Neural cell (in vitro differentiated cells): ENCODE measurements at regions not wholly inside any gene's neighbourhood (a gene's known extent, or its start where the extent isn't known, plus 50 kb on each side); places are given as distances from the start of the nearest gene placed in this dataset.

Source experiments
- H2AFZ ChIP-seq: fragments of 200-600, 300-800 bp; sonication (generic), shearing (Covaris generic); 2 replicates; pipeline ENCODE4 v1.6.0; 2014; ENCODE audit warnings: low read depth, mild to moderate bottlenecking, antibody characterized with exemption, low read length, moderate library complexity
- H3F3A ChIP-seq: fragments of 200-600 bp; shearing (Covaris generic); 2 replicates; pipeline ENCODE4 v1.6.1; 2016; ENCODE audit warnings: mild to moderate bottlenecking, moderate library complexity, mixed read lengths, antibody characterized with exemption, low read length; ENCODE audit not compliant: insufficient read depth, poor library complexity, severe bottlenecking
- H3K27ac ChIP-seq: fragments of 200-600, 300-800 bp; sonication (generic), shearing (Covaris generic); 2 replicates; pipeline ENCODE4 v1.5.1; 2014; ENCODE audit warnings: mild to moderate bottlenecking, low read length, moderate library complexity
- H3K27me3 ChIP-seq: fragments of 300-800, 200-600 bp; sonication (generic), shearing (Covaris generic); 2 replicates; pipeline ENCODE4 v1.6.0; 2014; ENCODE audit warnings: mild to moderate bottlenecking, low read depth, low read length, moderate library complexity; ENCODE audit not compliant: insufficient read depth
- H3K36me3 ChIP-seq: fragments of 300-800, 200-600 bp; sonication (generic), shearing (Covaris generic); 2 replicates; pipeline ENCODE4 v1.5.1; 2014; ENCODE audit warnings: mild to moderate bottlenecking, antibody characterized with exemption, low read length, moderate library complexity; ENCODE audit not compliant: insufficient read depth
- H3K4me2 ChIP-seq: fragments of 300-800, 200-600 bp; sonication (generic), shearing (Covaris generic); 2 replicates; pipeline ENCODE4 v1.6.0; 2014; ENCODE audit warnings: mild to moderate bottlenecking, low read length
- H3K4me3 ChIP-seq: fragments of 300-800, 200-600 bp; sonication (generic), shearing (Covaris generic); 2 replicates; pipeline ENCODE4 v1.5.1; 2014; ENCODE audit warnings: mild to moderate bottlenecking, low read length, moderate library complexity
- H3K79me2 ChIP-seq: fragments of 200-600 bp; shearing (Covaris generic); replicated peaks from 2 replicates; pipeline ENCODE4 v1.6.0; 2014; ENCODE audit warnings: mild to moderate bottlenecking, low read length, moderate library complexity; ENCODE audit not compliant: insufficient read depth
- H3K9ac ChIP-seq: fragments of 300-800, 200-600 bp; sonication (generic), shearing (Covaris generic); 2 replicates; pipeline ENCODE4 v1.6.1; 2016; ENCODE audit warnings: mild to moderate bottlenecking, low read length, mixed read lengths
- H3K9me2 ChIP-seq: fragments of 200-600 bp; shearing (Covaris generic); 2 replicates; pipeline ENCODE4 v1.6.1; 2016; ENCODE audit warnings: mild to moderate bottlenecking, low read length, mixed read lengths; ENCODE audit not compliant: insufficient read depth
- H3K9me3 ChIP-seq: fragments of 200-600, 300-800 bp; sonication (generic), shearing (Covaris generic); 2 replicates; pipeline ENCODE4 v1.6.1; 2016; ENCODE audit warnings: mild to moderate bottlenecking, mixed run types, low read length, moderate library complexity, mixed read lengths
- H4K20me1 ChIP-seq: fragments of 200-600 bp; shearing (Covaris generic); 2 replicates; pipeline ENCODE4 v1.6.1; 2016; ENCODE audit warnings: mild to moderate bottlenecking, mixed run types; ENCODE audit not compliant: insufficient read depth
- EP300 ChIP-seq: fragments of 450-650 bp; conservative IDR thresholded peaks from 2 replicates; pipeline ENCODE4 v1.6.1; 2014; ENCODE audit warnings: antibody characterized with exemption, mild to moderate bottlenecking, moderate library complexity; ENCODE audit not compliant: poor library complexity, severe bottlenecking
- EZH2 ChIP-seq: fragments of 200-600, 300-800 bp; shearing (Covaris generic), sonication (generic); IDR thresholded peaks from 2 replicates; pipeline ENCODE4 v1.6.1; 2014; ENCODE audit warnings: antibody characterized with exemption, low read length, borderline replicate concordance, mild to moderate bottlenecking; ENCODE audit not compliant: insufficient read depth, poor library complexity, severe bottlenecking
- MXI1 ChIP-seq: fragments of 450-650 bp; conservative IDR thresholded peaks from 2 replicates; pipeline ENCODE4 v1.6.1; 2014; ENCODE audit warnings: antibody characterized with exemption, mild to moderate bottlenecking; ENCODE audit not compliant: poor library complexity, severe bottlenecking
- POLR2AphosphoS5 ChIP-seq: IDR thresholded peaks from 2 replicates; pipeline ENCODE4 v1.6.1; 2012
- RAD21 ChIP-seq: fragments of 450-650 bp; conservative IDR thresholded peaks from 2 replicates; pipeline ENCODE4 v1.6.1; 2014; ENCODE audit warnings: antibody characterized with exemption, mild to moderate bottlenecking, moderate library complexity
- SMC3 ChIP-seq: fragments of 450-650 bp; conservative IDR thresholded peaks from 2 replicates; pipeline ENCODE4 v1.6.1; 2014; ENCODE audit warnings: antibody characterized with exemption, mild to moderate bottlenecking, moderate library complexity; ENCODE audit not compliant: poor library complexity
- TAF1 ChIP-seq: IDR thresholded peaks from 2 replicates; pipeline ENCODE4 v1.6.1; 2012; ENCODE audit warnings: low read depth
- TF ChIP-seq, protein P1 (sequence below): fragments of 450-650 bp; IDR thresholded peaks from 2 replicates; pipeline ENCODE4 v1.5.1; 2014; ENCODE audit warnings: antibody characterized with exemption, mild to moderate bottlenecking, moderate library complexity; ENCODE audit not compliant: poor library complexity, severe bottlenecking
- TF ChIP-seq, protein P2 (sequence below): IDR thresholded peaks from 2 replicates; pipeline ENCODE4 v1.6.1; 2012; ENCODE audit warnings: borderline replicate concordance

DNA sequence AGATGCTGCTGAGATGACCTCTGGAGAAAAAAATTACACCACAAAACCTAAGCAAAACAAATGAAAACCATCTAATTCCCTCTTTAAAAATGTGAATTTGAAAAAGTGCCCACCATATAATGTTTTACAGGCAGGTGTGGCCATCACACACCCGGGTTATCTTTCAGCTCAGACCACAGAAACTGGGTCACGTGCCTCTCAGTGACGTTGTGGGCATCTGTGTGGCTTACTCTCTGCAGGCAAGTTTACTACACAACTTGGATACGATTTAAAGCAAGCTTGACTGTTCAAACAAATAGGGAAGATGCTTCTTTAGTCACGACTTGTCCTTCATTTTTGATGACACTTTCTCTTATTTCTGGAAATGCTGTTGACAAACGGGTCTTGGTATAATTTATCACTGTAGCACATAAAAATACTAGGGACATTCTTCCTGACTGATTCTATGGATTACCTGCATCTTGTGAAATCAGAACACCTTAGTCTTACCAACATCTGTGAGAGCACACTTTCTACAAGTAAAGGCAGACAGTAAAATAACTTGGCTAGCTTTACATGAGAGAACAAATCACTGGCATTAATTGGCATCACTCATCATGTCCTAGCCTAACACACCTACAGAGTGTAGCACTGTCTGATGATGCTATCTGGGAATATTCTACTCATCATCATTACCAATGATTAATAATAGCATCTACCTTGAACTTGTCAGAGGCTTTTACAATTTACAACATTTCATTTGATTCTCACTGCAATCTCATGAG, 89.3 kb upstream of the EDEM3 start:
- H2AFZ ChIP-seq, result no peak overlapping the region
- H3K9ac ChIP-seq, result no peak overlapping the region
- H3F3A ChIP-seq, result no peaks in the 10 kb centered on the region
- H3K9me2 ChIP-seq, result no peaks in the 10 kb centered on the region
- no peak overlapping the region for H3K4me2 ChIP-seq
- TF ChIP-seq, protein P1, sequence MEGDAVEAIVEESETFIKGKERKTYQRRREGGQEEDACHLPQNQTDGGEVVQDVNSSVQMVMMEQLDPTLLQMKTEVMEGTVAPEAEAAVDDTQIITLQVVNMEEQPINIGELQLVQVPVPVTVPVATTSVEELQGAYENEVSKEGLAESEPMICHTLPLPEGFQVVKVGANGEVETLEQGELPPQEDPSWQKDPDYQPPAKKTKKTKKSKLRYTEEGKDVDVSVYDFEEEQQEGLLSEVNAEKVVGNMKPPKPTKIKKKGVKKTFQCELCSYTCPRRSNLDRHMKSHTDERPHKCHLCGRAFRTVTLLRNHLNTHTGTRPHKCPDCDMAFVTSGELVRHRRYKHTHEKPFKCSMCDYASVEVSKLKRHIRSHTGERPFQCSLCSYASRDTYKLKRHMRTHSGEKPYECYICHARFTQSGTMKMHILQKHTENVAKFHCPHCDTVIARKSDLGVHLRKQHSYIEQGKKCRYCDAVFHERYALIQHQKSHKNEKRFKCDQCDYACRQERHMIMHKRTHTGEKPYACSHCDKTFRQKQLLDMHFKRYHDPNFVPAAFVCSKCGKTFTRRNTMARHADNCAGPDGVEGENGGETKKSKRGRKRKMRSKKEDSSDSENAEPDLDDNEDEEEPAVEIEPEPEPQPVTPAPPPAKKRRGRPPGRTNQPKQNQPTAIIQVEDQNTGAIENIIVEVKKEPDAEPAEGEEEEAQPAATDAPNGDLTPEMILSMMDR, result no peak
- peak; percentile 21 for TF ChIP-seq POLR2AphosphoS5
- no peaks in the 10 kb centered on the region for H3K9me3 ChIP-seq
- no peak overlapping the region for H3K27ac ChIP-seq
- H3K79me2 ChIP-seq, result no peaks in the 10 kb centered on the region
- H3K27me3 ChIP-seq, result no peaks in the 10 kb centered on the region
- no peaks in the 10 kb centered on the region for H4K20me1 ChIP-seq
- no peaks in the 10 kb centered on the region for H3K36me3 ChIP-seq
- H3K4me3 ChIP-seq, result no peak overlapping the region

DNA sequence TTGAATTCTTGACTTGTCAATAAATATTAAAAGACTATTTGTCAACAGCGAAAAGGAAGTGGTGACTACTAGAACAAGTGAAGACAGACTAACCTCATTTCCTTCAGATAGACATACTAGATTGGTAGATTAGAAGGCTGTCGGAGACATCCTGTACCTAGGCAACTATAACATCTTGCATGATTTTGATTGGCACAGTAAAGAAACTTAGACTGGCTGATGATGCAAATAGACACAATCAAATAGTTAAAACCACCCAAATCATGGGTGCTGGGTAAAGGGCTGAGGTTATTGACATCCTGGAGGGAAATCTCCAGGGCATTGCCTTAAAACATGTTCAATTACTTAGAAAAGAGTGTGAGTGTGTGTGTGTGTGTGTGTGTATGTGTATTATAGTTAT, 85.9 kb upstream of the EDEM3 start:
- H3K9me2 ChIP-seq, result no peaks in the 10 kb centered on the region
- H3K4me2 ChIP-seq, result no peak overlapping the region
- H3K79me2 ChIP-seq, result no peaks in the 10 kb centered on the region
- H3K9me3 ChIP-seq, result no peaks in the 10 kb centered on the region
- no peak overlapping the region for H2AFZ ChIP-seq
- no peak overlapping the region for H3K27ac ChIP-seq
- TF ChIP-seq RAD21 (no peak), TAF1 (no peak), MXI1 (no peak), POLR2AphosphoS5 (no peak), SMC3 (no peak)
- TF ChIP-seq, protein P1, result no peak
- H3K36me3 ChIP-seq, result no peaks in the 10 kb centered on the region
- no peak overlapping the region for H3K9ac ChIP-seq
- H3K27me3 ChIP-seq, result no peaks in the 10 kb centered on the region
- H3K4me3 ChIP-seq, result no peak overlapping the region
- H4K20me1 ChIP-seq, result no peaks in the 10 kb centered on the region
- H3F3A ChIP-seq, result no peaks in the 10 kb centered on the region

DNA sequence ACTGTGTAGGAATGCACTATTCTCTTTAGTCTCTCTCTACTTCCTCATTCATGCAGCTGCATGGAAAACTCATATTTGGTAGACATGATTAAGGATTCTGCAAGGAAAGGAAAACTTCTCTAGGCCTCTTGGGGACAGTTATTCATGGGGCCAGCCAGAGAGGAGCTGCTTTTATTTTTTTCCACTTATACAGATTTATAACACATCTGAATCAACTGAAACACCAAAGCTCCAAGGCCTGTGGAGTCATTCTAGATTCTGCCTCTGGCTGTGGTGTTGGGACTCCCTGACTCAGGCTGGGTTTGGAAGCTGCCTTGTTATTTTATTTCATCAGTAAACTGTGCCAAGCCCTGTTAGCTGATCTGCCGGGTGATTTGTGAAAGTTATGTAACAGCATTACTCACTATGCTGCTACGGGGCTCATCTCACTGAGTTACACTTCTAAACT, 83.9 kb upstream of the EDEM3 start:
- Histone ChIP-seq H3K9ac (no peak overlapping the region), H3K9me2 (no peaks in the 10 kb centered on the region), H3K27ac (no peak overlapping the region), H3K4me3 (no peak overlapping the region), H3K36me3 (no peaks in the 10 kb centered on the region), H3K4me2 (no peak overlapping the region), H3K27me3 (no peaks in the 10 kb centered on the region), H3F3A (no peaks in the 10 kb centered on the region), H4K20me1 (no peaks in the 10 kb centered on the region), H3K79me2 (no peaks in the 10 kb centered on the region), H3K9me3 (no peaks in the 10 kb centered on the region), H2AFZ (no peak overlapping the region)
- TF ChIP-seq SMC3 (no peak), EZH2 (no peak), TAF1 (no peak), EP300 (no peak)
- TF ChIP-seq, protein P2, sequence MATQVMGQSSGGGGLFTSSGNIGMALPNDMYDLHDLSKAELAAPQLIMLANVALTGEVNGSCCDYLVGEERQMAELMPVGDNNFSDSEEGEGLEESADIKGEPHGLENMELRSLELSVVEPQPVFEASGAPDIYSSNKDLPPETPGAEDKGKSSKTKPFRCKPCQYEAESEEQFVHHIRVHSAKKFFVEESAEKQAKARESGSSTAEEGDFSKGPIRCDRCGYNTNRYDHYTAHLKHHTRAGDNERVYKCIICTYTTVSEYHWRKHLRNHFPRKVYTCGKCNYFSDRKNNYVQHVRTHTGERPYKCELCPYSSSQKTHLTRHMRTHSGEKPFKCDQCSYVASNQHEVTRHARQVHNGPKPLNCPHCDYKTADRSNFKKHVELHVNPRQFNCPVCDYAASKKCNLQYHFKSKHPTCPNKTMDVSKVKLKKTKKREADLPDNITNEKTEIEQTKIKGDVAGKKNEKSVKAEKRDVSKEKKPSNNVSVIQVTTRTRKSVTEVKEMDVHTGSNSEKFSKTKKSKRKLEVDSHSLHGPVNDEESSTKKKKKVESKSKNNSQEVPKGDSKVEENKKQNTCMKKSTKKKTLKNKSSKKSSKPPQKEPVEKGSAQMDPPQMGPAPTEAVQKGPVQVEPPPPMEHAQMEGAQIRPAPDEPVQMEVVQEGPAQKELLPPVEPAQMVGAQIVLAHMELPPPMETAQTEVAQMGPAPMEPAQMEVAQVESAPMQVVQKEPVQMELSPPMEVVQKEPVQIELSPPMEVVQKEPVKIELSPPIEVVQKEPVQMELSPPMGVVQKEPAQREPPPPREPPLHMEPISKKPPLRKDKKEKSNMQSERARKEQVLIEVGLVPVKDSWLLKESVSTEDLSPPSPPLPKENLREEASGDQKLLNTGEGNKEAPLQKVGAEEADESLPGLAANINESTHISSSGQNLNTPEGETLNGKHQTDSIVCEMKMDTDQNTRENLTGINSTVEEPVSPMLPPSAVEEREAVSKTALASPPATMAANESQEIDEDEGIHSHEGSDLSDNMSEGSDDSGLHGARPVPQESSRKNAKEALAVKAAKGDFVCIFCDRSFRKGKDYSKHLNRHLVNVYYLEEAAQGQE, result no peak
